SK-N-SH treated with all-trans-retinoic acid at 6 μM for 48 hours (cell line): ENCODE measurements at regions not wholly inside any gene's neighbourhood (a gene's known extent, or its start where the extent isn't known, plus 50 kb on each side); places are given as distances from the start of the nearest gene placed in this dataset.

Experiments used
- ARNTL ChIP-seq: fragments of 450-650 bp; formaldehyde crosslinking; IDR thresholded peaks from 2 replicates; pipeline ENCODE4 v1.5.0; 2020; ENCODE audit warnings: low read depth, mild to moderate bottlenecking, moderate library complexity, borderline replicate concordance
- GLIS3 ChIP-seq: fragments of 250-450 bp; sonication (Bioruptor Pico); IDR thresholded peaks from 2 replicates; pipeline ENCODE4 v1.5.0; 2020; ENCODE audit warnings: mild to moderate bottlenecking, moderate library complexity
- OSR1 ChIP-seq: fragments of 250-450 bp; sonication (Bioruptor Pico); IDR thresholded peaks from 2 replicates; pipeline ENCODE4 v1.8.0; 2022; ENCODE audit warnings: moderate library complexity, mild to moderate bottlenecking, inconsistent platforms
- PATZ1 ChIP-seq: fragments of 250-450 bp; sonication (Bioruptor Pico); IDR thresholded peaks from 2 replicates; pipeline ENCODE4 v1.8.0; 2020; ENCODE audit warnings: mild to moderate bottlenecking, moderate library complexity, borderline replicate concordance
- POU6F1 ChIP-seq: fragments of 250-450 bp; sonication (Bioruptor Pico); IDR thresholded peaks from 2 replicates; pipeline ENCODE4 v1.8.0; 2021; ENCODE audit warnings: low read depth, mild to moderate bottlenecking, moderate library complexity, borderline replicate concordance
- RARB ChIP-seq: fragments of 250-450 bp; sonication (Bioruptor Pico); IDR thresholded peaks from 2 replicates; pipeline ENCODE4 v1.8.0; 2021; ENCODE audit warnings: mild to moderate bottlenecking, moderate library complexity
- TOX ChIP-seq: fragments of 250-450 bp; sonication (Bioruptor Pico); IDR thresholded peaks from 2 replicates; pipeline ENCODE4 v1.8.0; 2021; ENCODE audit warnings: mild to moderate bottlenecking, moderate library complexity, borderline replicate concordance
- ZFP3 ChIP-seq: fragments of 250-450 bp; sonication (Bioruptor Pico); IDR thresholded peaks from 2 replicates; pipeline ENCODE4 v1.5.0; 2020; ENCODE audit warnings: mild to moderate bottlenecking, moderate library complexity
- ZFP30 ChIP-seq: fragments of 450-650 bp; formaldehyde crosslinking; IDR thresholded peaks from 2 replicates; pipeline ENCODE4 v1.5.0; 2022; ENCODE audit warnings: mild to moderate bottlenecking, moderate library complexity
- ZNF70 ChIP-seq: fragments of 450-650 bp; formaldehyde crosslinking; IDR thresholded peaks from 2 replicates; pipeline ENCODE4 v1.5.0; 2020; ENCODE audit warnings: mild to moderate bottlenecking, moderate library complexity
- ZNF8 ChIP-seq: fragments of 450-650 bp; formaldehyde crosslinking; IDR thresholded peaks from 2 replicates; pipeline ENCODE4 v1.5.0; 2020; ENCODE audit warnings: mild to moderate bottlenecking, moderate library complexity
- TF ChIP-seq, protein P1 (sequence below): fragments of 250-450 bp; sonication (Bioruptor Pico); IDR thresholded peaks from 2 replicates; pipeline ENCODE4 v1.5.0; 2020; ENCODE audit warnings: mild to moderate bottlenecking, moderate library complexity
- TF ChIP-seq, protein P2 (sequence below): fragments of 250-450 bp; sonication (Bioruptor Pico); IDR thresholded peaks from 2 replicates; pipeline ENCODE4 v1.5.1; 2020; ENCODE audit warnings: low read depth, mild to moderate bottlenecking, moderate library complexity
- TF ChIP-seq, protein P3 (sequence below): fragments of 250-450 bp; sonication (Bioruptor Pico); IDR thresholded peaks from 2 replicates; pipeline ENCODE4 v1.5.1; 2021; ENCODE audit warnings: mild to moderate bottlenecking, moderate library complexity

GRCh38 chr2:183656121-183656520 lies 531.9 kb downstream of the NUP35 start:
- TF ChIP-seq, protein P1, sequence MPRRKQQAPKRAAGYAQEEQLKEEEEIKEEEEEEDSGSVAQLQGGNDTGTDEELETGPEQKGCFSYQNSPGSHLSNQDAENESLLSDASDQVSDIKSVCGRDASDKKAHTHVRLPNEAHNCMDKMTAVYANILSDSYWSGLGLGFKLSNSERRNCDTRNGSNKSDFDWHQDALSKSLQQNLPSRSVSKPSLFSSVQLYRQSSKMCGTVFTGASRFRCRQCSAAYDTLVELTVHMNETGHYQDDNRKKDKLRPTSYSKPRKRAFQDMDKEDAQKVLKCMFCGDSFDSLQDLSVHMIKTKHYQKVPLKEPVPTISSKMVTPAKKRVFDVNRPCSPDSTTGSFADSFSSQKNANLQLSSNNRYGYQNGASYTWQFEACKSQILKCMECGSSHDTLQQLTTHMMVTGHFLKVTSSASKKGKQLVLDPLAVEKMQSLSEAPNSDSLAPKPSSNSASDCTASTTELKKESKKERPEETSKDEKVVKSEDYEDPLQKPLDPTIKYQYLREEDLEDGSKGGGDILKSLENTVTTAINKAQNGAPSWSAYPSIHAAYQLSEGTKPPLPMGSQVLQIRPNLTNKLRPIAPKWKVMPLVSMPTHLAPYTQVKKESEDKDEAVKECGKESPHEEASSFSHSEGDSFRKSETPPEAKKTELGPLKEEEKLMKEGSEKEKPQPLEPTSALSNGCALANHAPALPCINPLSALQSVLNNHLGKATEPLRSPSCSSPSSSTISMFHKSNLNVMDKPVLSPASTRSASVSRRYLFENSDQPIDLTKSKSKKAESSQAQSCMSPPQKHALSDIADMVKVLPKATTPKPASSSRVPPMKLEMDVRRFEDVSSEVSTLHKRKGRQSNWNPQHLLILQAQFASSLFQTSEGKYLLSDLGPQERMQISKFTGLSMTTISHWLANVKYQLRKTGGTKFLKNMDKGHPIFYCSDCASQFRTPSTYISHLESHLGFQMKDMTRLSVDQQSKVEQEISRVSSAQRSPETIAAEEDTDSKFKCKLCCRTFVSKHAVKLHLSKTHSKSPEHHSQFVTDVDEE (CRISPR knock-in tag): no peak
- TF ChIP-seq RARB (no peak), ARNTL (CRISPR knock-in tag) (no peak), POU6F1 (CRISPR knock-in tag) (no peak), PATZ1 (CRISPR knock-in tag) (no peak), TOX (CRISPR knock-in tag) (no peak), OSR1 (CRISPR knock-in tag) (no peak), ZFP3 (CRISPR knock-in tag) (no peak), ZNF70 (CRISPR knock-in tag) (no peak), ZFP30 (CRISPR knock-in tag) (no peak), GLIS3 (CRISPR knock-in tag) (no peak), ZNF8 (CRISPR knock-in tag) (no peak)
- TF ChIP-seq, protein P2, sequence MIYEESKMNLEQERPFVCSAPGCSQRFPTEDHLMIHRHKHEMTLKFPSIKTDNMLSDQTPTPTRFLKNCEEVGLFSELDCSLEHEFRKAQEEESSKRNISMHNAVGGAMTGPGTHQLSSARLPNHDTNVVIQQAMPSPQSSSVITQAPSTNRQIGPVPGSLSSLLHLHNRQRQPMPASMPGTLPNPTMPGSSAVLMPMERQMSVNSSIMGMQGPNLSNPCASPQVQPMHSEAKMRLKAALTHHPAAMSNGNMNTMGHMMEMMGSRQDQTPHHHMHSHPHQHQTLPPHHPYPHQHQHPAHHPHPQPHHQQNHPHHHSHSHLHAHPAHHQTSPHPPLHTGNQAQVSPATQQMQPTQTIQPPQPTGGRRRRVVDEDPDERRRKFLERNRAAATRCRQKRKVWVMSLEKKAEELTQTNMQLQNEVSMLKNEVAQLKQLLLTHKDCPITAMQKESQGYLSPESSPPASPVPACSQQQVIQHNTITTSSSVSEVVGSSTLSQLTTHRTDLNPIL (CRISPR knock-in tag): no peak
- TF ChIP-seq, protein P3, sequence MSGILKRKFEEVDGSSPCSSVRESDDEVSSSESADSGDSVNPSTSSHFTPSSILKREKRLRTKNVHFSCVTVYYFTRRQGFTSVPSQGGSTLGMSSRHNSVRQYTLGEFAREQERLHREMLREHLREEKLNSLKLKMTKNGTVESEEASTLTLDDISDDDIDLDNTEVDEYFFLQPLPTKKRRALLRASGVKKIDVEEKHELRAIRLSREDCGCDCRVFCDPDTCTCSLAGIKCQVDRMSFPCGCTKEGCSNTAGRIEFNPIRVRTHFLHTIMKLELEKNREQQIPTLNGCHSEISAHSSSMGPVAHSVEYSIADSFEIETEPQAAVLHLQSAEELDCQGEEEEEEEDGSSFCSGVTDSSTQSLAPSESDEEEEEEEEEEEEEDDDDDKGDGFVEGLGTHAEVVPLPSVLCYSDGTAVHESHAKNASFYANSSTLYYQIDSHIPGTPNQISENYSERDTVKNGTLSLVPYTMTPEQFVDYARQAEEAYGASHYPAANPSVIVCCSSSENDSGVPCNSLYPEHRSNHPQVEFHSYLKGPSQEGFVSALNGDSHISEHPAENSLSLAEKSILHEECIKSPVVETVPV (CRISPR knock-in tag): no peak
